ENCODE measurements at regions not wholly inside any gene's neighbourhood (a gene's known extent, or its start where the extent isn't known, plus 50 kb on each side); places are given as distances from the start of the nearest gene placed in this dataset.

DNA sequence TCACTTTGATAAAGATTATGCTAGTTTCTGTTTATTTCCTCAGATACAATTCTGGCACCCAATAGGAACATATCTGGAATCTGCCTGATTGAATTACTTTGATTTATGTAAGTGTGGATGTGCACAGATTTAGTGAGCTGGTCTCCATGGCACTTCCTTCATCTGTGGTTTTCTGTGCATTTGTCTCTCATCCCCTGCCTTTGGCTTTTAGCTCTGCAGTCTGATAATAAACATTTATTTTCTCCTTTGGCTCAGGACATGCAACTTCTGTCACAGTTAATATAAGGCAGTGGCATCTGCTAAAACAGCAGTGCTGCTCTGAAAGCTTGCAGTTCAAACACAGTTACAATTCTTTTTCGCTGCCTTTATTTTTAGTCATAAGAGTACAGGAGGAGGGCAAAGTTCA is 273.7 kb upstream of the CHRM2 start:
- H3K27ac ChIP-seq: no peak overlapping the region
- WGBS, 5 donors: 55 to 82% (median 76%) methylated on average over 1 of the region's 1 CpG

DNA sequence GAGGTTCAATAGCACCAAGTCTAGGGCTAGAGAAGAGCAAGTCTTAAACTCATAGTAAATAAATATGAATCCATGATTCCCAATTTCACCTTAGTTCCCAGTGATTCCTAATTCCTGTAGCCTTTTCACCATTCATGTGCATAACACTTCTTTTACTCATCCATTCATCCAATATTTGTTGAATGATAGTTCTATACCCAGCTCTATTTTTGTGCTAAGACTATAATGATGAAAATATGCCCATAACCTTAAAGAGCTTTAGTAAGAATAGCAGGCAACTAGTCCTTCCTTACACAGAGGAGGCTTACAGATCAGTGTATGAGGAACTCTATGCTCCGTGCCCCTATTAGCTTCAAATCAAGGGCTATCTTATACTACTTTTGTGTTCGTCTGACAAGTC is 280.2 kb upstream of the CHRM2 start:
- Histone ChIP-seq H3K27me3 (replicated peaks in 1 of 7) (no peaks in the 10 kb centered on the region), H3K36me3 (no peaks in the 10 kb centered on the region), H3K27ac (no peak overlapping the region), H3K4me1 (no peaks in the 10 kb centered on the region), H3K9me3 (no peaks in the 10 kb centered on the region), H3K4me3 (no peak overlapping the region)
- intact Hi-C loops (cut with DNase I; ENCODE audit: low total_unique reads): no loop called here
- no peak for DNase-seq
- TF ChIP-seq POLR2AphosphoS5 (IDR thresholded peaks at IDR 0.05) (no peak), POLR2A (IDR thresholded peaks at IDR 0.05) (no peak), CTCF (IDR thresholded peaks at IDR 0.05 in 8 of 11, conservative IDR thresholded peaks at IDR 0.05 in 3 of 11) (no peak)
- 81 to 89% (median 86%) methylated on average over 2 of the region's 2 CpGs for WGBS, 5 donors

More for the DNA sequence above, 273.7 kb upstream of the CHRM2 start:
- peaks cover 0 to 18% (median 9%) of the 10 kb centered on the region in 8 donors for H3K9me3 ChIP-seq
- H3K4me1 ChIP-seq: no peaks in the 10 kb centered on the region
- TF ChIP-seq POLR2AphosphoS5 (IDR thresholded peaks at IDR 0.05): no peak
- TF ChIP-seq POLR2A (IDR thresholded peaks at IDR 0.05): no peak
- TF ChIP-seq CTCF (IDR thresholded peaks at IDR 0.05 in 8 of 11, conservative IDR thresholded peaks at IDR 0.05 in 3 of 11): no peak
- H3K27me3 ChIP-seq (replicated peaks in 1 of 7): no peaks in the 10 kb centered on the region
- DNase-seq: no peak
- no peak overlapping the region for H3K4me3 ChIP-seq
- intact Hi-C loops (cut with DNase I; ENCODE audit: low total_unique reads): no loop called here
- H3K36me3 ChIP-seq: no peaks in the 10 kb centered on the region

GRCh38 chr7:136585954-136586670 is 282.3 kb upstream of the CHRM2 start:
- no peak for DNase-seq
- H3K4me3 ChIP-seq: no peak overlapping the region
- no peak overlapping the region for H3K27ac ChIP-seq
- no peaks in the 10 kb centered on the region for H3K4me1 ChIP-seq
- no peaks in the 10 kb centered on the region for H3K27me3 ChIP-seq (replicated peaks in 1 of 7)
- TF ChIP-seq CTCF (IDR thresholded peaks at IDR 0.05 in 8 of 11, conservative IDR thresholded peaks at IDR 0.05 in 3 of 11) (no peak), POLR2AphosphoS5 (IDR thresholded peaks at IDR 0.05) (no peak), POLR2A (IDR thresholded peaks at IDR 0.05) (no peak)
- H3K36me3 ChIP-seq: no peaks in the 10 kb centered on the region
- H3K9me3 ChIP-seq: no peaks in the 10 kb centered on the region
- intact Hi-C loops (cut with DNase I; ENCODE audit: low total_unique reads): no loop called here
- 74 to 82% (median 78%) methylated on average over 2 of the region's 2 CpGs for WGBS, 5 donors

GRCh38 chr7:136566491-136566890 is 302.0 kb upstream of the CHRM2 start:
- Histone ChIP-seq H3K36me3 (no peaks in the 10 kb centered on the region), H3K4me1 (no peaks in the 10 kb centered on the region), H3K27ac (no peak overlapping the region), H3K27me3 (replicated peaks in 1 of 7) (no peaks in the 10 kb centered on the region), H3K4me3 (no peak overlapping the region), H3K9me3 (no peaks in the 10 kb centered on the region)
- TF ChIP-seq CTCF (IDR thresholded peaks at IDR 0.05 in 8 of 11, conservative IDR thresholded peaks at IDR 0.05 in 3 of 11) (no peak), POLR2A (IDR thresholded peaks at IDR 0.05) (no peak), POLR2AphosphoS5 (IDR thresholded peaks at IDR 0.05) (no peak)
- WGBS, 5 donors: 38 to 46% (median 41%) methylated on average over 2 of the region's 2 CpGs
- DNase-seq: no peak
- intact Hi-C loops (cut with DNase I; ENCODE audit: low total_unique reads): no loop called here
